H1 (cell line): ENCODE measurements at regions not wholly inside any gene's neighbourhood (a gene's known extent, or its start where the extent isn't known, plus 50 kb on each side); places are given as distances from the start of the nearest gene placed in this dataset.

Source experiments
- JUN ChIP-seq: IDR thresholded peaks from 2 replicates; pipeline ENCODE4 v1.6.1; 2011; ENCODE audit warnings: low read depth, mild to moderate bottlenecking, improper control_type of control experiment, low read length
- MAFK ChIP-seq: IDR thresholded peaks from 2 replicates; pipeline ENCODE4 v1.6.1; 2012; ENCODE audit warnings: low read depth, mild to moderate bottlenecking, improper control_type of control experiment, low read length
- PHF8 ChIP-seq: fragments of 200-600 bp; sonication (generic); conservative IDR thresholded peaks from 2 replicates; pipeline ENCODE4 v1.7.1; 2012; ENCODE audit warnings: low read depth, mild to moderate bottlenecking, inconsistent platforms, low read length, moderate library complexity
- SP2 ChIP-seq: IDR thresholded peaks from 2 replicates; pipeline ENCODE4 v1.6.1; 2012; ENCODE audit warnings: mild to moderate bottlenecking, low read length, inconsistent platforms
- SUZ12 ChIP-seq: fragments of 200-600 bp; sonication (generic); IDR thresholded peaks from 2 replicates; pipeline ENCODE4 v1.6.1; 2012; ENCODE audit warnings: mild to moderate bottlenecking, inconsistent platforms, low read length, moderate library complexity, mixed read lengths

DNA sequence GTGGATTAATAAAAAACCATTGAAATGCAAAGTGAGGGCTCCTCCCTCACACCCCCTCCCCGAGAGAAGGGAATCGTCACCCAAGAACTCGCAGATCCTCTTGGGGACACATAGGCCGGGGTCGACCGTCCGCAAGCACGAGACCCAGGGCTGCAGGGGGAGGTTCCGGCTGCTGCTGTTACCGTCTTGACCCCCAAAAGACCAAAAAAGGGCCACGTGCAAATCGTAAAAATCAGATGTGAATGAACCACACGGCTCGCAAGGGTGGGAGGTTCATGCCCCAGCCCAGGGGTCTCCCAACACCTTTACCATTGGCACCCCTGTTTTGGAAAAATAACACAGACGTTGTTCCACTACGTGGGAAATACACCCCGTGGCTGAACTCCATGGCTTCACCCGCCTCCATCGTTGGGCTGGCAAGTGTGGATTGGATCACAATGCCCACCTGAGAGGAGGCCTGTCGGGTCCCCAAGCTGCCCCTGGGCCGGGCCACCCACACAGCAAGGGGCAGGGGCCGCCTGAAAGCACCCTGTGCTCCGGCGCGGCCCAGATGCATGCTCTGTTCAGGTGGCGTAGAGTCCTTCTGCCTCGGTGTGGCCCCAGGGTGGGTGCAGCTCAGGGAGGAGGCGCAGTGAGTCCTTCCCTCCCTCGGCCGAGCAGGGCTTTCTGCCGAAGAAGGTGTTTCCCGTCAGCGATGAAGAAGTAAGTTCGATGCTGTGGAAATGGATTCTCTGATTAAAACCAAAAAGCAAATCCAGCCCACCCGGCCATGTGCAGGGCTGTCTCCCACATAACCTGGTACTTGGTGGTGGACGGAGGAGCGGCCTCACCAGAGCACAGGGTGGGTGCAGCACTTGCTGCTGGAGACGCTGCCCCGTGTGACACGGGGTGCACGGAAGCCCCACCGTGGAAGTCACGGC lies 85.0 kb downstream of the YTHDF1 start (continued):
- TF ChIP-seq PHF8 = no peak
- no peak for TF ChIP-seq MAFK
- TF ChIP-seq JUN = no peak
- TF ChIP-seq SUZ12 = no peak
- TF ChIP-seq SP2 = no peak
